ENCODE measurements at regions not wholly inside any gene's neighbourhood (a gene's known extent, or its start where the extent isn't known, plus 50 kb on each side); places are given as distances from the start of the nearest gene placed in this dataset.

DNA sequence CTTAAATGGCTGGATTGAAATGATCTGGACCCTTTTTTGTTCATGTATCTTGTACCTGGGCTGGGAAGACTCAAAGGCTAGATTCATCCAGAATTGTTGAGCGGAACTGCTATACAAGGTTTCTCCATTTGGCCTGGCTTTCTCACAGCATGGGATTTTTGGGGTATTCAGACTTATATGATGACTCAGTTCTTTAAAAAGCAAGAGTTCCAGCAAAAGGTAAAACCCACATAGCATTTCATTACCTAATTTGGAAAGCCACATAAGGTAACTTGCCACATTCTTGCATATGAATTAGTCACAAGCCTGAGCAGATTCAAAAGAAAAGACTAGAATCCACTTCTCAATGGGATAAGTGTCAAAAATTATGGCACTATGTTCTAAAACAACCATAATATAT is 137.4 kb downstream of the HGF start:
- no peak overlapping the region for H3K14ac ChIP-seq (ENCODE audit: insufficient read length)
- H3K9me3 ChIP-seq (ENCODE audit: insufficient read depth in 2 of 2, low read depth in 1 of 2, low read length in 1 of 2) = no peaks in the 10 kb centered on the region
- H2AFZ ChIP-seq (ENCODE audit: low read length) = 0 out of 2 replicates have a peak overlapping the region, but pooled peaks have one; percentile 9
- H2BK15ac ChIP-seq (ENCODE audit: low read length) = no peak overlapping the region
- no peak overlapping the region for H3K4ac ChIP-seq (replicated peaks; ENCODE audit: insufficient read length, low read depth, low read length)
- POLR2A ChIA-PET (ENCODE audit: partially characterized antibody) = no interaction called here
- no peak overlapping the region for H2BK5ac ChIP-seq (ENCODE audit: low read depth, low read length)
- no peak overlapping the region for H2BK20ac ChIP-seq (ENCODE audit: low read length)
- H3K27me3 ChIP-seq (replicated peaks in 1 of 4; ENCODE audit: control insufficient read depth in 3 of 4, extremely low read depth in 1 of 4, insufficient read depth in 3 of 4, low read length in 3 of 4) = no peaks in the 10 kb centered on the region
- H3K18ac ChIP-seq (ENCODE audit: extremely low read depth, low read length) = no peak overlapping the region
- FAIRE-seq (no peak), DNase-seq (ENCODE audit: low read depth in 1 of 2, low spot score in 2 of 2) (no peak)
- no peak overlapping the region for H2BK12ac ChIP-seq (ENCODE audit: low read depth, low read length)
- no peaks in the 10 kb centered on the region for H3K79me2 ChIP-seq (ENCODE audit: control insufficient read depth in 1 of 2, insufficient read depth in 2 of 2, low read length in 2 of 2)
- peak overlapping the region; percentile 58; the same call in 1 of the 2 replicates for H3K27ac ChIP-seq (ENCODE audit: low read depth, low read length)
- no peaks in the 10 kb centered on the region for H3K23me2 ChIP-seq (ENCODE audit: low read depth, low read length)
- no peaks in the 10 kb centered on the region for H3K79me1 ChIP-seq (ENCODE audit: low read depth, low read length)
- no peak overlapping the region for H4K5ac ChIP-seq (ENCODE audit: insufficient read length, low read depth, low read length)
- no peak overlapping the region for H4K91ac ChIP-seq (replicated peaks; ENCODE audit: insufficient read length, low read length)
- no peak overlapping the region for H3K4me3 ChIP-seq (ENCODE audit: extremely low read depth in 1 of 4, insufficient read depth in 2 of 4, low read depth in 3 of 4, low read length in 4 of 4)
- WGBS, 2 experiments (ENCODE audit: extremely low coverage in 1 of 2, insufficient coverage in 1 of 2, insufficient read length in 1 of 2, insufficient replicate concordance in 2 of 2, low coverage in 1 of 2, low lambda C conversion rate in 2 of 2, missing lambda C conversion rate in 1 of 2) = 88% methylated on average over 1 of the region's 1 CpG; no CpG with 5 or more reads in 1 of the 2 experiments
- no peak overlapping the region for H3K4me2 ChIP-seq (ENCODE audit: insufficient read depth in 1 of 2, low read depth in 2 of 2, low read length in 2 of 2)
- CTCF ChIA-PET (ENCODE audit: partially characterized antibody) = no interaction called here
- no peak overlapping the region for H4K8ac ChIP-seq (ENCODE audit: extremely low read depth, insufficient read depth, low read length)
- H4K20me1 ChIP-seq (replicated peaks in 1 of 2; ENCODE audit: control insufficient read depth in 1 of 2, insufficient read depth in 2 of 2, low read length in 2 of 2) = no peaks in the 10 kb centered on the region
- H3K9ac ChIP-seq (replicated peaks in 1 of 4; ENCODE audit: extremely low read depth in 1 of 4, low read depth in 3 of 4, low read length in 3 of 4) = no peak overlapping the region
- H3K36me3 ChIP-seq (ENCODE audit: control insufficient read depth in 2 of 4, insufficient read depth in 4 of 4, low read length in 3 of 4) = no peaks in the 10 kb centered on the region
- no peak overlapping the region for H3K23ac ChIP-seq (ENCODE audit: insufficient read length)
- H3K4me1 ChIP-seq (replicated peaks in 1 of 4; ENCODE audit: control insufficient read depth in 3 of 4, insufficient read depth in 4 of 4, low read length in 3 of 4) = peaks cover 0 to 6% (median 0%) of the 10 kb centered on the region in 4 experiments; a peak in 1 of 7 replicates
- no peak overlapping the region for H2BK120ac ChIP-seq (replicated peaks; ENCODE audit: low read depth, low read length)
- no peak overlapping the region for H2AK5ac ChIP-seq (ENCODE audit: low read depth, low read length)
- no peak overlapping the region for H3K56ac ChIP-seq (replicated peaks; ENCODE audit: insufficient read length, low read depth, low read length)
- 0 out of 2 replicates have a peak, but pooled peaks have one; percentile 44 for TF ChIP-seq JUND (IDR thresholded peaks at IDR 0.05; ENCODE audit: low read length)
- TF ChIP-seq, protein P1, sequence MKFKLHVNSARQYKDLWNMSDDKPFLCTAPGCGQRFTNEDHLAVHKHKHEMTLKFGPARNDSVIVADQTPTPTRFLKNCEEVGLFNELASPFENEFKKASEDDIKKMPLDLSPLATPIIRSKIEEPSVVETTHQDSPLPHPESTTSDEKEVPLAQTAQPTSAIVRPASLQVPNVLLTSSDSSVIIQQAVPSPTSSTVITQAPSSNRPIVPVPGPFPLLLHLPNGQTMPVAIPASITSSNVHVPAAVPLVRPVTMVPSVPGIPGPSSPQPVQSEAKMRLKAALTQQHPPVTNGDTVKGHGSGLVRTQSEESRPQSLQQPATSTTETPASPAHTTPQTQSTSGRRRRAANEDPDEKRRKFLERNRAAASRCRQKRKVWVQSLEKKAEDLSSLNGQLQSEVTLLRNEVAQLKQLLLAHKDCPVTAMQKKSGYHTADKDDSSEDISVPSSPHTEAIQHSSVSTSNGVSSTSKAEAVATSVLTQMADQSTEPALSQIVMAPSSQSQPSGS (IDR thresholded peaks at IDR 0.05; ENCODE audit: low read length) = no peak
